Keratinocyte (primary cell): ENCODE measurements at regions not wholly inside any gene's neighbourhood (a gene's known extent, or its start where the extent isn't known, plus 50 kb on each side); places are given as distances from the start of the nearest gene placed in this dataset.
"Not testable (repeated sequence)": the region's sequence is repeated elsewhere in the genome, so short reads cannot be mapped to it uniquely, and the experiment has no call there.

Source experiments
- DNase-seq: peaks from one replicate; pipeline ENCODE4 v3.0.0-alpha.2; 2011; ENCODE audit warnings: low read depth, missing footprints, low spot score
- FAIRE-seq: peaks from 2 replicates; lab custom pipeline; 2011; peaks lifted over from hg19 to GRCh38; lab: Jason Lieb, UNC
- H2AFZ ChIP-seq: 2 replicates; pipeline ENCODE4 v1.6.0; 2012; ENCODE audit warnings: low read length, control low read depth, inconsistent platforms; ENCODE audit not compliant: control insufficient read depth
- H3K27ac ChIP-seq: 2 replicates; pipeline ENCODE4 v1.5.1; 2011; ENCODE audit warnings: low read length; ENCODE audit not compliant: control insufficient read depth, insufficient read depth
- H3K27me3 ChIP-seq: 3 replicates; pipeline ENCODE4 v1.6.0; 2011; ENCODE audit warnings: low read length; ENCODE audit not compliant: control insufficient read depth, insufficient read depth; ENCODE audit errors: extremely low read depth
- H3K36me3 ChIP-seq, 2 experiments: 2 replicates in 1 of 2; 3 replicates in 1 of 2; pipeline ENCODE4 v1.5.1; 2011; ENCODE audit warnings: low read length in 2 of 2, mild to moderate bottlenecking in 1 of 2; ENCODE audit not compliant: control insufficient read depth in 2 of 2, insufficient read depth in 2 of 2; ENCODE audit errors: extremely low read depth in 1 of 2
- H3K4me1 ChIP-seq: 3 replicates; pipeline ENCODE4 v1.5.1; 2011; ENCODE audit warnings: low read length; ENCODE audit not compliant: control insufficient read depth, insufficient read depth; ENCODE audit errors: extremely low read depth
- H3K4me2 ChIP-seq: 3 replicates; pipeline ENCODE4 v1.6.0; 2011; ENCODE audit warnings: low read depth, low read length; ENCODE audit not compliant: control insufficient read depth, insufficient read depth; ENCODE audit errors: extremely low read depth
- H3K4me3 ChIP-seq, 3 experiments: fragments of 200-600 bp in 1 of 3; sonication (generic) in 1 of 3; 2 replicates in 2 of 3; 3 replicates in 1 of 3; pipeline ENCODE4 v1.5.1; 2011 to 2016; ENCODE audit warnings: low read length in 3 of 3, mild to moderate bottlenecking in 3 of 3, control low read depth in 2 of 3, inconsistent platforms in 1 of 3, low read depth in 1 of 3, mixed read lengths in 1 of 3, mixed run types in 1 of 3, moderate library complexity in 1 of 3; ENCODE audit not compliant: control insufficient read depth in 2 of 3, insufficient read depth in 2 of 3; ENCODE audit errors: extremely low read depth in 1 of 3
- H3K79me2 ChIP-seq: 2 replicates; pipeline ENCODE4 v1.6.0; 2012; ENCODE audit warnings: low read length; ENCODE audit not compliant: control insufficient read depth, insufficient read depth
- H3K9ac ChIP-seq: 3 replicates; pipeline ENCODE4 v1.6.0; 2011; ENCODE audit warnings: low read length; ENCODE audit not compliant: control insufficient read depth, insufficient read depth; ENCODE audit errors: extremely low read depth
- H3K9me1 ChIP-seq: 3 replicates; pipeline ENCODE4 v1.6.0; 2011; ENCODE audit warnings: low read length; ENCODE audit not compliant: control insufficient read depth, insufficient read depth; ENCODE audit errors: extremely low read depth
- H3K9me3 ChIP-seq: 2 replicates; pipeline ENCODE4 v1.5.1; 2012; ENCODE audit warnings: low read depth, low read length; ENCODE audit not compliant: control insufficient read depth
- H4K20me1 ChIP-seq: 3 replicates; pipeline ENCODE4 v1.6.0; 2011; ENCODE audit warnings: low read length; ENCODE audit not compliant: control insufficient read depth, insufficient read depth; ENCODE audit errors: extremely low read depth
- dilution Hi-C: fragments of 300-500 bp; cut with MboI; formaldehyde crosslinking; loops from one replicate; pipeline ENCODE4 v1.7.0; 2020; ENCODE audit warnings: low sequenced_read_pairs; ENCODE audit not compliant: extremely low pct_ligation_motif_present

- H4K20me1 ChIP-seq, H3K36me3 ChIP-seq, H3K27ac ChIP-seq, FAIRE-seq, H3K9me3 ChIP-seq, H3K27me3 ChIP-seq, DNase-seq, H3K79me2 ChIP-seq, H3K4me2 ChIP-seq, dilution Hi-C loops, H3K9ac ChIP-seq, H3K9me1 ChIP-seq: not testable (repeated sequence)
- Histone ChIP-seq H3K4me1 (peaks cover 17% of the 10 kb centered on the region), H2AFZ (peak overlapping the region; percentile 10), H3K4me3 (peak overlapping the region in 1 of 3 experiments; percentile 12)
These were observed 139.3 kb upstream of the DUSP22 start for GRCh38 chr6:153026-153425.

DNA sequence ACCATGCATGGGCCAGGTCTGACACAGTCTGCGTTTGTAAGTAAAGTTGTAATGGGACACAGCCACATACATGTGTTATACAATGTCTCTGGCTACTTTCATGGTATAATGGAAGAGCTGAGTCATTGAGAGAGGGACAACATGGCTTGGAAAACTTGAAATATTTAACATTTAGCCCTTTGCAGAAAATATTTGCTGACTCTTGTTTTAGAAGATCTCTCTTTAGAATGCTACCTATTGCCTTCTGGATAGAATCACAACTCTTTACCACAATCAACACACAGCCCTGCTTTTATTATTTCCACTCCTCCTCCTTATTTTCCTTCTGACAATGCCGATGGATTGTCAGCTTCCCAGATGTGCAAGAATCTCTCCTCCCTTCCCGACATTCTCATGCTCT is 138.4 kb upstream of the DUSP22 start:
- H3K4me1 ChIP-seq, result peaks cover 17% of the 10 kb centered on the region
- FAIRE-seq, H3K4me3 ChIP-seq, H3K27ac ChIP-seq, H3K9me1 ChIP-seq, H2AFZ ChIP-seq, H4K20me1 ChIP-seq, H3K36me3 ChIP-seq, H3K79me2 ChIP-seq, H3K4me2 ChIP-seq, dilution Hi-C loops, DNase-seq, H3K27me3 ChIP-seq, H3K9ac ChIP-seq, H3K9me3 ChIP-seq: not testable (repeated sequence)

DNA sequence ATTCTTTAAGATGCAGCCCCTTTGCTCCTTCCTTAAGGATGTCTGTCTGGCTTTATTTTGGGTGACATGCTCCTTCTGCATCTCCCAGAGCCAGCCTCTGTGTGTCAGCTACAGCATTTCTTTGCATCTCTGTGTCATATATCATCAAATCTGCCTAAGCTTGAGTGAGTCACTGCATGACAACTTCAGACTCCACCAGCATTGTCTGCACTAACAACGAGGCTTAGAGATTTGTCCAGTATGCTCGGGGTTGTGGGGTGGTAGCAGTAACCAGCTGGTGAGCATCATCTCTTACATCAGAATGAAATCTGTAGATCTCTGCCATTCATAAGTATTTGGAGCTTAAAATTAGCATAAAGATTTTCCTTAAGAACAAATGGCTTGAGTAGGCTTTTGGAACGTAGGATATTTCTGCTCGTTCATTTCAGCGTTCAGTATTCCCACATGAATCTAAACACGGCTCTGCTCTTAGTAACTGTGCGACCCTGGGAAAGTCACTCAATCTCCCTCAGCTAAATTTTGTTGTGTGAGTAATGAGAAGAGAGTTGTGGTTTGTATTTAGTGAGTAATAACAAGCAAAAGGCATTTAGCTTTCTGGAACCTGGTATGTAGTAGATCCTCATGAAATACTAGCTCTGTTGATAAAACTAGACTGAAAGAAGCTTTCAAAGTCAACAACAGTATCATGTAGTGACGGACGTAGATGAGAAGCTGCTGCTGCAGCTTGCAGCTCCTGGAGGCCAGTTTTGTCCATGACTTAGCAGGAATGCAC is 137.8 kb upstream of the DUSP22 start:
- DNase-seq, result peak; percentile 7
- H2AFZ ChIP-seq, H4K20me1 ChIP-seq, dilution Hi-C loops, FAIRE-seq, H3K9me3 ChIP-seq, H3K27ac ChIP-seq, H3K4me3 ChIP-seq, H3K4me2 ChIP-seq, H3K36me3 ChIP-seq, H3K79me2 ChIP-seq, H3K9ac ChIP-seq, H3K27me3 ChIP-seq, H3K9me1 ChIP-seq: not testable (repeated sequence)
- H3K4me1 ChIP-seq, result peaks cover 17% of the 10 kb centered on the region
